Upper lobe of left lung (tissue), 4 donors: ENCODE measurements at regions not wholly inside any gene's neighbourhood (a gene's known extent, or its start where the extent isn't known, plus 50 kb on each side); places are given as distances from the start of the nearest gene placed in this dataset.

ENCODE experiments used
- EP300 ChIP-seq, 4 donors: sonication (generic); formaldehyde crosslinking; IDR thresholded peaks; one replicate each; pipeline ENCODE4 v1.5.1; 2017; ENCODE audit warnings: antibody characterized with exemption in 4 of 4, control low read depth in 2 of 4
- POLR2A ChIP-seq, 4 donors: fragments of 450-650 bp; IDR thresholded peaks; one replicate each; pipeline ENCODE4 v1.5.1; 2016 to 2017; ENCODE audit warnings: antibody characterized with exemption in 4 of 4, mild to moderate bottlenecking in 2 of 4
- TF ChIP-seq, protein P1 (sequence below), 6 experiments: fragments of 450-650 bp in 4 of 6; fragments of 200-600 bp in 2 of 6; sonication (generic) in 2 of 6; IDR thresholded peaks; one replicate each; pipeline ENCODE4 v1.5.1; 2016 to 2019; ENCODE audit warnings: antibody characterized with exemption in 6 of 6

DNA sequence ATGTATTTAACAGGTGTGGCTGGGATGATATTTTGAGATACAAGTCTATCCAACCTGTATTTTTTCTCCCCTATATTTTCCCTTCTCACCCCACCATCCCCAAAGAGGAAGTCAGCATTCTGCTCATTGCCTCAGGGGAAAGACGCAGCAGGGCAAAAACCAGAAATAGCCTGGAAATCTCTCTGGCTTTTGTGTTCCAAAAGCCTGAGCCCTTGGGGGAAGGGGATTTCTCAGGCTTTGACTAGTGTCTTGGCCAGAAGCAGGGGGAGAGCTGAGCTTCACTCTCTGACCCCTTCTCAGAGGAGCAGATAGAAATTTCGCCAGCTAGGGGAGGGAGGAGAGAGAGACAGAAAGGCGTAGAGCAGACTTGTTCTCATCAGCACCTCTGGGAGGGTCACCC is 244.7 kb downstream of the RRAGC start:
- TF ChIP-seq, protein P1, sequence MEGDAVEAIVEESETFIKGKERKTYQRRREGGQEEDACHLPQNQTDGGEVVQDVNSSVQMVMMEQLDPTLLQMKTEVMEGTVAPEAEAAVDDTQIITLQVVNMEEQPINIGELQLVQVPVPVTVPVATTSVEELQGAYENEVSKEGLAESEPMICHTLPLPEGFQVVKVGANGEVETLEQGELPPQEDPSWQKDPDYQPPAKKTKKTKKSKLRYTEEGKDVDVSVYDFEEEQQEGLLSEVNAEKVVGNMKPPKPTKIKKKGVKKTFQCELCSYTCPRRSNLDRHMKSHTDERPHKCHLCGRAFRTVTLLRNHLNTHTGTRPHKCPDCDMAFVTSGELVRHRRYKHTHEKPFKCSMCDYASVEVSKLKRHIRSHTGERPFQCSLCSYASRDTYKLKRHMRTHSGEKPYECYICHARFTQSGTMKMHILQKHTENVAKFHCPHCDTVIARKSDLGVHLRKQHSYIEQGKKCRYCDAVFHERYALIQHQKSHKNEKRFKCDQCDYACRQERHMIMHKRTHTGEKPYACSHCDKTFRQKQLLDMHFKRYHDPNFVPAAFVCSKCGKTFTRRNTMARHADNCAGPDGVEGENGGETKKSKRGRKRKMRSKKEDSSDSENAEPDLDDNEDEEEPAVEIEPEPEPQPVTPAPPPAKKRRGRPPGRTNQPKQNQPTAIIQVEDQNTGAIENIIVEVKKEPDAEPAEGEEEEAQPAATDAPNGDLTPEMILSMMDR (IDR thresholded peaks at IDR 0.05), result no peak
- TF ChIP-seq POLR2A (IDR thresholded peaks at IDR 0.05) (no peak), EP300 (IDR thresholded peaks at IDR 0.05) (no peak)
